Epidermal melanocyte (primary cell): ENCODE measurements at regions not wholly inside any gene's neighbourhood (a gene's known extent, or its start where the extent isn't known, plus 50 kb on each side); places are given as distances from the start of the nearest gene placed in this dataset.

ENCODE experiments used
- DNase-seq: peaks from one replicate; pipeline ENCODE4 v3.0.0; 2011; ENCODE audit warnings: low spot score; ENCODE audit not compliant: insufficient read length

DNA sequence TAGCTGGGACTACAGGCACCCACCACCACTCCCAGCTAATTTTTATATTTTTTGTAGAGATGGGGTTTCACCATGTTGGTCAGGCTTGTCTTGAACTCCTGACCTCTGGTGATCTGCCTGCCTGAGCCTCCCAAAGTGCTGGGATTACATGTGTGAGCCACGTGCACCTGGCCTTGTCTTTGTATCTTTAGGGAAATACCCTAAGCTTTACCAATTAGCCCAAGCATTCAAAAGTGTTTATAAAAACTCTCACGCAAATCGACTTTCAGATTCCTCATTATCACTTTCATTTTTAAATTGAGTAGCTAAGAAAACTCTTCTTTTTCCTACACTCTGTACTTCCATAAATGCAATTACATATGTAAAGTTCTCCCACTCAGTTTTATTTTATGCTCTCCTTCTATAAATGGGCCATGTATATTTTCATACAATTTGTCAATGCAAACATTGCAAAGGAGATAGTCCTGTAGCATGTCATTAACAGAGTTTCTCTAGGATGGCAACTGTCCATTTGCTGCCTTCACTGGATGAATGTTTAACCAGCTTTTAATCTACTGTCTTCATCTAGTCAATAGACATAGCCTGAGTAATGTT is 326.2 kb upstream of the LRATD1 start:
- no peak for DNase-seq

DNA sequence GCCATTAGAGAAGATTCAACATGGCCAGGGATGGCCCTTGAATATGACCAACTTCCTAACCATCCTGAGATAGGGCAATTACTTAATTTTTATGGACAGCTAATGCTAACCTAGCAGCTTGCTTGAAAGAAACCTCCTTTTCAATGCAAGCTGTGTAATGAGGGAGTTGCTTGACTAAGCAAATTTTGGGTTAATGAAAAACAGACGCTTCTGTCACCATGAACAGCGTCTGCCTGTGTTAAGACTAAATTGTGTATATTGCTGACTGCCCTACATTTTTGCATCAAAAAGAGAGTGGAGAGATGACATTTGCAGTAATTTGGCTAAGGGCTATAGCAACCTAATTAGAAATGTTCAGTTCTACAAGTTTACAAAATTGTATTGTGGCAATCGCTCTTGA is 319.2 kb upstream of the LRATD1 start:
- DNase-seq, result no peak

DNA sequence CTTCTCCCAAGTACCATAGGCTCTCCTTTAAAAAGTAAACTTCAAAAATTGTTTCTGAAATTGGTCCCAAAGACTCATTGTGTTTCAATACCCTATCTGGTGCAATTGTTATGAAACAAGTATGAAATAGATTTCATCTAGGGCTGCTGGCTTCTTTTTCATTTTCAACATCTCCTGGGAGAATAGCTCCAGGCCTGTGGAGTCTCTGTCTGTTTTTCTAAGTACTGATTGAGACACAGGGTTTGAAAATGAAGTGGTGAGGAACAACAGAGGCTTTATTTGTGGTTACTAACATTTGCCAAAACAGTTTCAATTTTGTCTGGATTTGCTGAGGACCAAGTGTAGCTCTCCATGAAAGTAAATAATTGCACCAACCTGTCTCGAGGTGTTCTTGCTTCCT is 315.9 kb upstream of the LRATD1 start:
- no peak for DNase-seq

DNA sequence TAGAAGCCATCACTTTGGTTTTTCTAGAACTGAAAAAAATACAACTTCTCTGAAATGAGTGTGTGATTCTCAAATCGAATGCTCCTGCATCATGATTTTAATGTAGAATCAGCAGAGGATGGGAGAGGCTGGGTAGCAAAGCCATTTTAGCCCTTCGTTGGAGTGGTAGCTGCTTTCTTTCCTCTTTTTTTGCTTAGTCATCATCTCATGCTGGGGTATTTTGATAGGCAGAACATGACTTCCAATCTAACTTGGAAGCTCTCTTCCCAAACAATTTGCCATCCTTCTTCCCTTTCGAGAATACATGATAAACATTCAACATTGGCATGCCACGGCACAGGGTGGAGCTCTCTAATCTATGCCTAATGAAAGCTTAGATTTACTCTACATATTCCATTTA is 311.2 kb upstream of the LRATD1 start:
- no peak for DNase-seq

DNA sequence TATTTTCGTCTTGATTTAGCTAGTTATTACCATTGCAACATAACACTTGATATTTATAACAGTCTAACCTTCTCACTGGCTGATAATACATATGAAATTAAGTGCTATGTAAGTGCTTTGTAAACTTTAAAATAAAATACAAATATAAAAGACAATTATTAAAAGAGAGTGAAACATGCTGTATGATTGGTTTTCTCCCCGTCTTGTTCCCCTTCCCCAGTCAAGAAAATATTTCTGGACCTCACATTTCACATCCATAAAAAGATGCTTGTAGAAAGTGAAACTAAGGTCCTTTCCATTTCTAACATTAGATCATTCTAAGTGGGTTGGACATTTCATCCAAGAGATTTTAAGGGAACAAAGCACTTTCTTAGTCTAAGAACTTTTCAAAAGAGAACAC is 310.2 kb upstream of the LRATD1 start:
- no peak for DNase-seq

DNA sequence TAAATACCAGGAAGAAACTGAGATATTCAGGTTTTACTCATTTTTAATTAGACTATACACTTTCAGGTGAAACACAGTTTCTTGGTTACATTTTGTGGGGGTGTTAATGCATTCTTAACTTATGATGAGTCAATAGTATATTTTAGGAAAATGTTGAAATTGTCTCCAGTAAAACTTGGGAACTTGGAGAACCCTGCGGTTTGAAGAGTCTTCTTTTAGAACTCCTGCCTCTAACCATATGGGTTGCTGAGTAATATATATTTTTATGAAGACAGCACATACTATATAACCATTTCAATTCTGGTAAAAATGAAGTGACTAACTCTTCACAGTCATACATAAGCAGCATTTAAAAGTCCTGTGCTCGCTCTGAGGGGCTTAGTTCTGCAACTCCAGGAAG is 308.2 kb upstream of the LRATD1 start:
- no peak for DNase-seq

DNA sequence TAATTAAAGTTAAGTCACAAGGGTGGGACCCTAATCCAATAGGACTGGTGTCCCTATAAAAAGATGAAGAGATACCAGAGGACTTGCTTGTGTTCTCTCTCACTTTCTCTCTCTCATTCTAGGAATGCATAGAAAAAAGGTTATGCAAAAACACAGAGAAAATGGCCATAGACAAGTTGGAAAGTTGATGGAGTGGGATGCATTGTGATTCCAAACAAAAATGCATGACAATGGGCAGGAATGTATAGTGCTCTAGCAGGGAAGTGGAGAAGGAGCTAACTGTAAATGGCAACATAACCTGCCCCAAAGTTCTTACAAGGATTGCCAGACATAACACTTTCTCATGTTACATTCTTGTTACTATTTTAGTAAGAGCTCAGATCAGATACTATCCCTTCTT is 301.6 kb upstream of the LRATD1 start:
- DNase-seq, result no peak

DNA sequence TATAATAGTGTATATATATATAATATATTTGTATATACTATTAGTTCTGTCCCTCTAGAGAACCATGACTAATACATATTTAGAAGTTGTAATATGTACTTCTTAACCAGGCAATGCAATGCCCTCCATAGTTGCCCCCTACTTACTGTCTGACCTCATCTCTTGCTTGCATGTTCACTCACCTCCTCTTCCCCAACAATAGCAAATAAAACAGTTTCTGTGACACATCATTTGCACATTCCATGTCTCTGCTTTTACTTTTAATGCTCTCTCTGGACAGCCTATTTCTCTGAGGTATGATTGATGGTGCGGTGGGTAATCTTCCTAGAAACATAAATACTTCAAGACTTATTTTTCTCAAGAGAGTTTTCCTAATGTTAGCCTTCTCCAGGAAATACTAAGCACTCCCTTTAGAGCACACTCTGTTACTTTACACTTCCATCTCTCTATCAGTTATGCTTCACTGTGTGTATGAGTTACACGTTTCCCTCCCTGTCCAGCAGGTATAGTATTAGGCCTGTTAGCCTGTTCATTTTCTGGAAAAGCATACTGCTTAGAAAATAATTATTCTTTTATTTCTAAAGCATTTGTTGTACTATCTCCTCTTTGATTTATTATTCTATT is 295.6 kb upstream of the LRATD1 start:
- no peak for DNase-seq

DNA sequence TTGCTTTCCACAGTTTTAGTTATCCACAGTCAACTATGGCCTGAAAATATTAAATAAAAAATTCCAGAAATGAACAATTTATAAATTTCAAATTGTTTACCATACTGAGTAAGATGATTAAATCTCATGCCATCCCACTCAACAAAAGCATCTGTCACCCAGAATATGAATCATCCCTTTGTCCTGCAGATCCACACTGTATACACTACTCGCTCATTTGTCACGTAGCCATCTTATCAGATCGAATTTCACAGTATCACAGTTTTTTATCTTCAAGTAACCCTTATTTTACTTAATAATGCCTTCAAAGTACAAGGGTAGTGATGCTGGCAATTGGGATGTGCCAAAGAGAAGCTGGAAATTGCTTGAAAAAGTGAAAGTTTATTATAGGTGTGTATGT is 291.8 kb upstream of the LRATD1 start:
- DNase-seq, result no peak

DNA sequence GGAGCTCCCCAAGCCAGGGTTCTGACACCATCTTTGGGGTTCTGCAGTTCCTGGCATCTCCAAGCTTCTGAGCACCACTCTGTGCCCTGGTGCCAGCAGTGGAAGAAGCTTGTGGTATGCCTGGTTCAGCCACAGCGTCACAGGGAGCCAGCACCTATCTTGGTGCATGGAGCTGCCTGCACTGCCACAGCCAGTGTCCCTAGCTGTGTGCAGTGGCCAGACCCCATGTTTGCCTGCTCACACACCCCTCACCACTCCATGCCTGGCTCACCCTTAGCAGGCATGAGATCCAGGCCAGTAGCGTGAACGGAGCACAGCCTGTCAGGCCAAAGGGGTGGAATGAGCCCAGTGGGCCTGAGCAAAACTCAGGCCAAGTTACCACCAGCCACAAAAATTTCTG is 290.2 kb upstream of the LRATD1 start:
- no peak for DNase-seq

DNA sequence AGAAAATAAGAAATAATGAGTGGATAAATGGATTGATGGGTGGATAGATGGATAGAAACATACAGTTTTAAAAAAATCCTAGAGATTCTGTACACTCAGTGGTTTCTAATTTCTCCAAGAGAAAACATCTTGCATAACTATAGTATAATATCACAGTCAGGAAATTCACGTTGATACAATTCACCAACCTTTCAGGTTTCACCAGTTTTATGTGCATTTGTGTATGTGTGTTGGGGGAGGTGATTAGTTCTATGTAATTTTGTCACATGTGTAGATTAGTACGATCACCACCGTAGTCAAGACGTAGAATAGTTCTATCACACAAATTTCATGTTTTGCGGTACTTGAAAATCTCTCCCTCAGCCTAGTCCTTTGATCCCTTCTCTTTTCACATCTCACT is 288.2 kb upstream of the LRATD1 start:
- DNase-seq, result no peak

DNA sequence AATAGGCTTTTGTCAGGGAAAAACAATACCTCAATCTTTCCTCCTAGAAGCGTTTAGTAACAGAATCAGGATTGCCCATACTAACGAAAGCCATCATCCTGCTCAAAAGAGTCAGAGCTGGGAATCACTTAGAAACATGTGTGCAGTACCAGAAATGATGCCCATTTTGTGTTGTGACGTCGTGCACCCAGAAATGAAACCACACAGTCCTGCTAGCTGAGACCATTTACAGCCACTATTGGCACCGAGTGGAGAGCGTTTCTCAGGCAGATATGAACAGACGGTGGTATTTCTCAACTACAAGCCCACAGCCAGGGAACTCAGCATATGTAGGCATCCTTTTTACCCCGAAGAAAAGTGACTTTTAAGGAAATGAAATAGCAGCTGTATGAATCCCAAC is 284.3 kb upstream of the LRATD1 start:
- DNase-seq, result no peak

DNA sequence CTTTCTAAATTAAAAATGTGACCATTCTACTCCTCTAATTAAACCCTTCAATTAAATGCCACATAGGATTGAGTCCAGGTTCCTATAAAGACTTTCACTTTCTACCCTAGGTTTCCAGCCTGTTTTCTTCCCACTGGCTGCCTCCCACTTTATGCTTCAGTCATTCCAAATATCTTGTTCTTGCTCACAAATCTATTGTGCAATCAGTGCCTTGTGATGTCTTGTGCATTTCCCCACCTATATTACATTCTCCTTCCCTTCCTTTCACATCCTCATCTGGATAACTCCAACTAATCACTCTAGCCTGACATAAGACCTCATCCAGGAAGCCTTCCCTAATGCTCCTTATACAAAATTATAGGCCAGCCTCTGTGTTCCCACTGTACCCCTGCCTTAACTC is 281.7 kb upstream of the LRATD1 start:
- no peak for DNase-seq

DNA sequence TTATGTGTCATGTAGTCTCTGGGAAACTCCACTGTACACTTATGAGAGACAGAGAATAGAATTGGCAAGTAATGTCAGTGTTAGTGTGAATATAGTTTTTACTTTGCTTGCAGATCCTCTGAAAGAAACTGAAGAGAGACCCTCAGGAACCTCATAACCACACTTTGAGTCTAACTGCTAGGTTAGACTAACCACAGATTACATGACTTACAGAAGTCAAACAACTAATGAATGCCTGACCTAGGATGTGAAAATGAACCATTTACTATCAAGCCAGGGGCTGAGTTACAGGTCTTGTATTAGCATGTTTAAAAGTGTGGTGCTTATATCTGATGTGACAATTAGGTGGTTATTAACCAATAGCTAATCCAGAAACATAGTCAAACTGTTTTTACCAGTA is 280.4 kb upstream of the LRATD1 start:
- DNase-seq, result no peak

DNA sequence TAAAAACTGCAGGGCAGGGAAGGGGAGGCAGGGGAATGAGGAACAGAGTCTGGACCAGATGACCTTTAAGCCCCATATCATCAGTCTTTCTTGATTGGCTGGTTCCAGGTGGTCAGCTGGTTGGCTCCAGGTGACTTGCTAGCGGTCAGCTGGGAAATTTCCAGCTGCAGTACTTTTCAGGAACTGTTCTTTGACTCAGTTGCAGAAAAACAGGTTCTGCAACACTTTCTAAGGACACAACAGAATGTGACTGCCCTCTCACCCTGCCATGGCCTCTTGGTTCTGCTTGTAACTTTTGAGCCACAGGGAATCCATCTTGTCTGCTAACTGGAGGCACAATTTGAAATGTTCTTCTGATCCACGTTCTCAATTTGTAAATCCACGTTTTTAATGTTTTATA is 278.3 kb upstream of the LRATD1 start:
- DNase-seq, result no peak

DNA sequence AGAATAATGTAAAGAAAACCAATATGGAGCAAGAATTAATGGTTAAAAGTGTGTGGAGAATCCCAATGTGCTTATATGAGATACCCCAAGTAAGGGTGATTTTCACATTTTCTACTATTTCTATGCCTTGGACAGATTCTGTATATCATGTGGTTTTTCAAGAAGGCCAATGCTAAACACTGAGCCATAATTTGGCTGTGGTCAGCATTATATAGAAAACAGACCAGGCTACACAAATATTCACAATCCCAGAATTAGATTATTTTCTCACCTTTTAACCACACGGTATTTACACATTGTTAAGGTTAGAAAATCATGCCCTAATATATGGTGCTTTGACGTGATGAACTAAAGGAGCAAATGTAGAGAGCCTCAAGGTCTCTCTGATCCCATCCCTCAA is 277.4 kb upstream of the LRATD1 start:
- DNase-seq, result no peak

DNA sequence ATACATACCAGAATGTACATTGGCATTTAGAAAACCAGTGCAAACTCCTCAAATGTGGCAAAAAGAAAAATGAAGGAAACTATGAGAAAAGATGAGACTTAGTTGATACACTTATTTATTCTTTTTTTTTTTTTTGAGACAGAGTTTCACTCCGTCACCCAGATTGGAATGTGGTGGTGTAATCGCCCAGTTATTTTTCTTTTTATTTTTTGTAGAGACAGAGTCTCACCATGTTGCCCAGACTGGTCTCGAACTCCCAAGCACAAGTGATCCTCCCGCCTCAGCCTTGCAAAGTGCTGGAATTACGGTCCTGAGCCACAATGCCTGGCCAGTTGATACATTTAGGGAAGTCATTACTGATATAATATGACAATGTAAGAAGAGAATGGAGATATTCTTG is 274.2 kb upstream of the LRATD1 start:
- DNase-seq, result no peak

DNA sequence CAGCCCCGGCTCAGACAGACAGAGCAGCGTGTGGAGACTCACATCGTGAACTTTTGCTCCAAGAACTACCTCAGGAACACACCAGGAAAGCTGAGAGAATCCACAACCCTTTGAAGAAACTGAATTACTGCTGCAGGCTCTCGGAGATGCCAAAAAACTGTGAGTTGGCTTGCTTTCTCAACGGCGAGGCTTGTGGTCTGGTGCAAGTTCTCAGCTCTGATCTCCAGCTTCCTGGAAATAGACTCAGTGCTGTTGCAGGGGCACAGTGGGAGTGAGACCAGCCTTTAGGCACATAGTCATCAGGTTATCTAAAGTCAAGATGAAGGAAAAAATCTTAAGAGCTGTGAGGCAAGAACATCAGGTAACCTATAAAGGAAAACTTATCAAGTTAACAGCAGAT is 273.7 kb upstream of the LRATD1 start:
- no peak for DNase-seq

DNA sequence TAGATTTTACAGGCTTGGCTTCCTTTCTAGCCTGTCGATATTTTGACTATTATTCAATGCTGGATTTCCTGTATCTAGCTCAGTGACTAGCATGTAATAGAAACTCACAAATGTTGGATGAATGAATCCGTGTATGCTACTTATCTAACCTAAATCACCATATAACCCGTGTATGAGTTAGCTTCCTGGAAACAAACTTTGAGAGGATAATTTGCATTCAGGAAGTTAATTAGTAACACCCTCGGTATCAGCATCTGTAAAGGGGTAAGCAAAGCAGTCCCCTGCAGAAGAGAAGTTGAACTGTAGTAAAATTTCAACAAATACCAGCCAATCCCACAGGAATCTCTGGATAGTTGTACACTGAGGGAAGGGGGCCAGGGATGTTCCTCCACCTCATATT is 269.4 kb upstream of the LRATD1 start:
- DNase-seq, result no peak

DNA sequence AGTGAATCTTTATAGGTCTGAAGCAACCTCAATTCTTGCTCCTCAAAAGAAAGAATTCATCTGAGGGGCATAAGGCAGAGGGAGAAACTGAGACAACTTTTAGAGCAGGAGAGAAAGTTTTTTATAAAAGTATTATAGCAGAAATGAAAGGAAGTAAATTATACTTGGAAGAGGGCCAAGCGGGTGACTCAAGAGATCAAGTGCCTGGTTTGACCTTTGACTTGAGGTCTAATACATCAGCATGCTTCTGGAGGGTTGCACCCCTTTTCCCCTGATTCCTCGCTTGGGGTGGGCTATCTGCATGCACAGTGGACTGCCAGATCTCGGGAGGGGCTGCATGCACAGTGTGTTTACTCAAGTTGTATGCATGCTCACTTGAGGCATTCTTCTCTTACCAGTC is 268.5 kb upstream of the LRATD1 start:
- DNase-seq, result no peak

DNA sequence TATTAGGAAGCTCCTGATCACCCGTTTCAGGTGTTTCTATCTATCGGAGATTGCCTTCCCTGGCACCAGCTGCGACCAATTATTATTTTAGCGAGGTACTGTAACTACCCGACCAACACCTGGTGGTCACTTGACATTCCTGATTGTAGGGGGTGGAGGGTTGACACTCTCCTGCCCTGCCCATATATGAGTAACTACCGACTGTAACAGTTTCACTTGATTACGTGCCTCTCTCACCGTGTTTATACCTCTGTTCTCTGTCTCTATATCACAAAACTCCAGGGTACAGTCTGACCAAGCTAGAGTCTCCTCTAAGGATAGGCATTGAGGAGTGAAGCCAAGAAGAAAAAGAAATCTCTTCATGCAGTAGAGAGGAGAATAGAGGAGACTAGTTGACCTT is 268.0 kb upstream of the LRATD1 start:
- DNase-seq, result no peak

DNA sequence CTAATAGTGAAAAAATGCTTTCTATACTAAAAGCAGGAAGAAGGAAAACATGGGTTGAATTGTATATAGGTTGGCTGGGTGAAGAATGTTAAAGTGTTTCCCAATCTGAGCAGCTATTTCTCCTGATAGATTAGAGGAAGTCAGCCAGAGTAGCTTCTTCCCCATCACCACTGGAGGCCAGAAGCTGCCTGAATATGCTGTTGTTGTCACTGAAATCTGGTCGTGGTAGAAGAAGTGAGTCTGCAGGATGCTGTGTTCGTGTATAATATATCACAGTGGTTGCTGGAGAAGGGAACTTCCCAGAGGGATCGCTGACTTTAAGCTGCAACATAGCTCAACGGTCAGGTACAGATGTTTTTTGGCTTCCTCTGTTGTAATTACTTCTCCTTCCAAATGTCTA is 247.5 kb upstream of the LRATD1 start:
- no peak for DNase-seq

DNA sequence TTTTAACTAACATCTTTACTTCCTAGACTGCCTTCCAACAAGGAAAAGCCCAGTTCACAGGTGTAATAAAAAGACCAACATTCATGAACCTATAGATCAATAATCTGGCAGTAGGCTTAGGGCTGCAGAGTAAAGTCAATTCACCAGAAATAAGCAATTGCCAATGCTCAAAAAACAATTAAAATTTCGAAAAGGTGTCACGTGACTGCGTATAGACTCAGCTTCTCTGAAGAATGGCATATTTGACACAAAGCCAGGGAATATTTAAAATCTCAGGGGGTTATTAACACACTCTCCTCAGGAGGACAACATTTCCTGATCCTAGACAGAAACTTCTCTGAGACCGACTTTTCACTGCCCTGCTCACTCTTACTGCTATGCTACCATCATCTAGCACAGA is 245.2 kb upstream of the LRATD1 start:
- no peak for DNase-seq

DNA sequence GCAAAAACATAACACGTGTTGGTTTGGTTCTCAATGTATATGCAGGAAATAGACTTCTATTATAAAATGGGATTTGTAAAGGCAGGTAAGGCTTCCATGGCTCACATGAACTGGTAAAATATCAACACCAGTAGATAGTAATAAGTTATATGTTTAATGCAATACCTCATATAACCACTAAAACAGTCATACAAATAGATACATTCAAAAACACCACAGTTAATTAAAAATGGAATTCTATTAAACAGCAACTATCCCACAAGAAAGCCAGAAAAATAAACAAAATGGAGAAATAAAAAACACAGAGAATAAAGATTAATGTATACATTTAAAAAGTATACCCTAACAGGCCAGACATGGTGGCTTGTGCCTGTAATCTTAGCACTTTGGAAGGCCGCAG is 243.8 kb upstream of the LRATD1 start:
- no peak for DNase-seq
